RWPE2 (cell line): ENCODE measurements at regions not wholly inside any gene's neighbourhood (a gene's known extent, or its start where the extent isn't known, plus 50 kb on each side); places are given as distances from the start of the nearest gene placed in this dataset.

Experiments
- ATAC-seq: fragments of 200-7000 bp; cut with Tn5 transposase; 3 replicates; pipeline ENCODE4 v1.9.1; 2021; ENCODE audit warnings: low read depth
- DNase-seq: peaks from one replicate; pipeline ENCODE4 v3.0.0-alpha.2; 2020; ENCODE audit warnings: low spot score
- H3K27ac ChIP-seq: fragments of 450-650 bp; 2 replicates; pipeline ENCODE4 v1.5.1; 2017; ENCODE audit warnings: mild to moderate bottlenecking; ENCODE audit not compliant: poor library complexity, severe bottlenecking
- H3K27me3 ChIP-seq: fragments of 250-450 bp; sonication (Bioruptor Pico); 2 replicates; pipeline ENCODE4 v1.5.1; 2021; ENCODE audit warnings: mild to moderate bottlenecking, moderate library complexity; ENCODE audit not compliant: insufficient read depth, poor library complexity, severe bottlenecking
- H3K36me3 ChIP-seq: fragments of 250-450 bp; sonication (Bioruptor Pico); 2 replicates; pipeline ENCODE4 v1.5.1; 2020; ENCODE audit warnings: low read depth, mild to moderate bottlenecking, moderate library complexity
- H3K4me1 ChIP-seq: fragments of 250-450 bp; sonication (Bioruptor Pico); 2 replicates; pipeline ENCODE4 v1.5.1; 2021; ENCODE audit warnings: mild to moderate bottlenecking, moderate library complexity; ENCODE audit not compliant: insufficient read depth, poor library complexity, severe bottlenecking
- H3K4me3 ChIP-seq: fragments of 250-450 bp; sonication (Bioruptor Pico); 2 replicates; pipeline ENCODE4 v1.5.1; 2021; ENCODE audit warnings: mild to moderate bottlenecking, moderate library complexity; ENCODE audit not compliant: severe bottlenecking
- H3K9me3 ChIP-seq: fragments of 250-450 bp; sonication (Bioruptor Pico); 2 replicates; pipeline ENCODE4 v1.5.1; 2021; ENCODE audit warnings: mild to moderate bottlenecking, moderate library complexity; ENCODE audit not compliant: severe bottlenecking
- CTCF ChIP-seq: fragments of 450-650 bp; IDR thresholded peaks from one replicate; pipeline ENCODE4 v1.5.1; 2017; ENCODE audit warnings: mild to moderate bottlenecking, moderate library complexity; ENCODE audit not compliant: poor library complexity, severe bottlenecking

DNA sequence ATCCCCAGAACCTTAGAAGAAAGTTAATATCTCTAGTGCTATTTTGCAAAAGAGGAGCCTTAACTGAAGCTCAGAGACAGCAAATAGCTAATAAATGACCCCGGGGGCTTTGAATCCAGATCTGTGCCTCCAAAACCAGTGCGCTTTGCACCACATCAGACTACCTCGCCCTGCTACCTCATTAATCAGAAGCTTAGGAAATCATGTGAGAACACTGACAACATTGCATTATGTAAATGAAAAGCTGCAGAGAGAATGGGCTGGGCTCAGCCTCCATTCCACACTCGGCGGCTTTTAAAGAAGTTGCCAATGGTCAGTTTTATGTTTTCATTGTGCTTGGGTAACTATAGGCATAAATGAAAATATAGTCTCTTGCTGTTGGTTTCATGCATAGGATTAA, 54.0 kb upstream of the STMND1 start:
- no peak overlapping the region for H3K27ac ChIP-seq
- no peak for ATAC-seq

DNA sequence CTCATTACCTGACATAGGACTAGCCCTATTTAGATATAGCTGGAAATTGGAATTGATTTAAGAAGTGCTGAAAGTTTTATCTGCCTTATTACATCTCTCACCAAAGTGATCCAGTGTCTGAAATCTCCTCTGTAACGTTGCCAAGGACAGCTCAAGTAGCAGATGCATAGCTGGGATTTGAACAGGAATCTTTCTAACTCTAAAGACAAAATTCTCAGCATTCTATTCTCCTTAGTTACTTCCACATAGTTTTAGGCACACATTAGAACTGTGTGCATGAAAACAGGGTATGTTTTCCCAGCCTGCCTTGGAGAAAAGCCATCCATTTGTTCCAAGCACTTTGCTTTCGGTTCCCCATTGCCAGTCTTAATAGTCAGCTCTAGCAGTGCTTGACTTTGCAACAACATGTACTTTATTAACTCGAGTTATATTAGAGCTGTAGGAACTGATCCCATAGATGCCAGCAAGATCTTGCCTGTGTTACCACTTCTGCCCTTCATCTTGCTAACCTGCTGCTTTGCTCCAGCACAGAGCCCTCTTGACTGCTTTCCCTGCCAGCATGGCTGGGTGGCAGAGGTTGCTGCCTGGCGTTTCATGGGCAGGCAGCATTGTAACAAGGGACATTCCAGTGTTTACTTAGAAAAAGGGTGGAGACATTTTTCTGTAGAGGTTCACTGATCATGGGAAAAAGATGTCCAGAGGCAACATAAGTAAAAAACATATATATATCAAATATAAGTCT, 56.1 kb upstream of the STMND1 start:
- no peaks in the 10 kb centered on the region for H3K9me3 ChIP-seq
- H3K4me3 ChIP-seq: no peak overlapping the region
- no peaks in the 10 kb centered on the region for H3K36me3 ChIP-seq
- ATAC-seq (no peak), DNase-seq (no peak)
- H3K27me3 ChIP-seq: no peaks in the 10 kb centered on the region
- peaks cover 7% of the 10 kb centered on the region for H3K4me1 ChIP-seq
- no peak overlapping the region for H3K27ac ChIP-seq
- no peak for TF ChIP-seq CTCF

More for the DNA sequence above, 54.0 kb upstream of the STMND1 start:
- no peak for TF ChIP-seq CTCF
- H3K9me3 ChIP-seq: no peaks in the 10 kb centered on the region
- peaks cover 1% of the 10 kb centered on the region for H3K4me1 ChIP-seq
- no peak for DNase-seq
- H3K4me3 ChIP-seq: no peak overlapping the region
- no peaks in the 10 kb centered on the region for H3K27me3 ChIP-seq
- no peaks in the 10 kb centered on the region for H3K36me3 ChIP-seq

DNA sequence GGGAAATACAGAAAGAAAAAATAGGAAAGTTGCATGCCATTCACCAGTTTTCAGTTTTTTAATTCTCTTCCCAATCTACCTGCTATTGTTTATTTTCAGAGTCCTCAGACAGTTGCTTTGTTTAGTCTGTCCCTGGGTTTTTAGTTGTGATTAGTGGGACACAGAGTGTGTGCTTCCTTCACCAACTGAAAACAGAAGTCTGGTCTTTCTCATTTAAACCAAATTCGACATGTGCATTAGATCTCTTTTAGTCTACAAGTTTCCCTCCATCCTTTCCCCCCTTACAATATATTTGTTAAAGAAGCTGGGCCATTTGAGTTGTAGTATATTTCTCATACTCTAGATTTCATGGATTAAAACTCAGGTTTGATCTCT, 58.7 kb upstream of the STMND1 start:
- Histone ChIP-seq H3K36me3 (no peaks in the 10 kb centered on the region), H3K27ac (no peak overlapping the region), H3K4me1 (peaks cover 7% of the 10 kb centered on the region), H3K9me3 (no peaks in the 10 kb centered on the region), H3K4me3 (no peak overlapping the region), H3K27me3 (no peaks in the 10 kb centered on the region)
- ATAC-seq: no peak
- no peak for DNase-seq
- TF ChIP-seq CTCF: no peak

DNA sequence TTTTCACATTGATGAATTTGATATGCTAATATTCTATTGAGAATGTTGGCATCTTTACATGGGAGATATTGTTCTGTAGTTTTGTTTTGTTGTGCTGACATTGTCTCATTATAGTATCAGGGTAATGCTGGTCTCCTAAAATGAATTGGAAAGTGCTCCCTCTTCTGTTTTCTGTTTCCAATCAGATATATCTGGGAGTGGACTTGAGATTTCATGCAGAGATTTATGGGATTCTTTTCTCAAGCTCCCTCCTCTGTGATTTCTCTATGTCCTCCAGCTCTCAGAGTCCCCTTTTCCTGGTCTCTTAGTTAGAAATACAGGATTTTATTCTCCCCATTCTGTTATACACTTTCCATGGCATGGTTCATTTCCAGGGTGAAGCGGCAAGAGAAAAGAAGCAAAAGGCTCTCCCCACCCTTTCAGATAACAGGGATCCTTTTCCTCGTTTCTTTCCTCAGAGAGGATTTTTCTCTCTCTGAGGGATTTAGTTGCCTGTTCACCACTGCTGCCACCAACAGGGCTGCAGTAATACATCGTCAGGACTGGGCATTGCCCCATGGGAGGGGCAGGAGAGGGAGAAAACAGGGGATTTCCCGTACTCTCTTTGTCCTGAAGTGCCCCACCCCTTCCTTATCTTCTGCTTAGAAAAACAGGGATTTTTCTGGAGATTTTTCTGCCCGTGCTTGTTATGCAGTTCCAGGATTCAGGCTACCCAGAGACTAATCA, 59.3 kb upstream of the STMND1 start:
- TF ChIP-seq CTCF: peak; percentile 52
- no peak for DNase-seq
- no peaks in the 10 kb centered on the region for H3K27me3 ChIP-seq
- H3K4me3 ChIP-seq: no peak overlapping the region
- H3K9me3 ChIP-seq: no peaks in the 10 kb centered on the region
- H3K27ac ChIP-seq: no peak overlapping the region
- peak; percentile 86 for ATAC-seq
- H3K36me3 ChIP-seq: no peaks in the 10 kb centered on the region
- peaks cover 7% of the 10 kb centered on the region for H3K4me1 ChIP-seq

GRCh38 chr6:17039266-17039665, 62.6 kb upstream of the STMND1 start:
- no peaks in the 10 kb centered on the region for H3K27me3 ChIP-seq
- H3K4me1 ChIP-seq: peaks cover 7% of the 10 kb centered on the region
- ATAC-seq (no peak), DNase-seq (no peak)
- no peak overlapping the region for H3K4me3 ChIP-seq
- no peak for TF ChIP-seq CTCF
- no peaks in the 10 kb centered on the region for H3K9me3 ChIP-seq
- H3K36me3 ChIP-seq: no peaks in the 10 kb centered on the region
- H3K27ac ChIP-seq: no peak overlapping the region
